ENCODE measurements at regions not wholly inside any gene's neighbourhood (a gene's known extent, or its start where the extent isn't known, plus 50 kb on each side); places are given as distances from the start of the nearest gene placed in this dataset.

GRCh38 chr18:77455004-77455403 lies 205.4 kb downstream of the GALR1 start:
- TF ChIP-seq, protein P1, sequence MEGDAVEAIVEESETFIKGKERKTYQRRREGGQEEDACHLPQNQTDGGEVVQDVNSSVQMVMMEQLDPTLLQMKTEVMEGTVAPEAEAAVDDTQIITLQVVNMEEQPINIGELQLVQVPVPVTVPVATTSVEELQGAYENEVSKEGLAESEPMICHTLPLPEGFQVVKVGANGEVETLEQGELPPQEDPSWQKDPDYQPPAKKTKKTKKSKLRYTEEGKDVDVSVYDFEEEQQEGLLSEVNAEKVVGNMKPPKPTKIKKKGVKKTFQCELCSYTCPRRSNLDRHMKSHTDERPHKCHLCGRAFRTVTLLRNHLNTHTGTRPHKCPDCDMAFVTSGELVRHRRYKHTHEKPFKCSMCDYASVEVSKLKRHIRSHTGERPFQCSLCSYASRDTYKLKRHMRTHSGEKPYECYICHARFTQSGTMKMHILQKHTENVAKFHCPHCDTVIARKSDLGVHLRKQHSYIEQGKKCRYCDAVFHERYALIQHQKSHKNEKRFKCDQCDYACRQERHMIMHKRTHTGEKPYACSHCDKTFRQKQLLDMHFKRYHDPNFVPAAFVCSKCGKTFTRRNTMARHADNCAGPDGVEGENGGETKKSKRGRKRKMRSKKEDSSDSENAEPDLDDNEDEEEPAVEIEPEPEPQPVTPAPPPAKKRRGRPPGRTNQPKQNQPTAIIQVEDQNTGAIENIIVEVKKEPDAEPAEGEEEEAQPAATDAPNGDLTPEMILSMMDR (IDR thresholded peaks at IDR 0.05) = no peak
- TF ChIP-seq POLR2A (IDR thresholded peaks at IDR 0.05) (no peak), POLR2AphosphoS5 (IDR thresholded peaks at IDR 0.05; ENCODE audit: insufficient read depth in 1 of 2, low read depth in 1 of 2) (no peak)

All from vagina (tissue), 2 donors.